A549 (cell line): ENCODE measurements at regions not wholly inside any gene's neighbourhood (a gene's known extent, or its start where the extent isn't known, plus 50 kb on each side); places are given as distances from the start of the nearest gene placed in this dataset.
"Not testable (repeated sequence)": the region's sequence is repeated elsewhere in the genome, so short reads cannot be mapped to it uniquely, and the experiment has no call there.

Experiments
- ATAC-seq, 2 experiments: fragments of 200-7000 bp in 1 of 2; fragments of >200 bp in 1 of 2; cut with Nextera tagmentation in 1 of 2; cut with Tn5 transposase in 1 of 2; 3 replicates each; pipeline versions ENCODE4 v1.8.0 to v1.9.1; 2018 to 2020; ENCODE audit warnings: mild to moderate bottlenecking in 1 of 2, moderate library complexity in 1 of 2
- CTCF ChIA-PET: fragments of 300-600 bp; sonication (Branson Sonifier 250); formaldehyde crosslinking; extraction: SDS; loops from one replicate; lab custom pipeline; 2021; ENCODE audit warnings: antibody characterized with exemption, inconsistent platforms; lab: Yijun Ruan, JAX
- POLR2A ChIA-PET: fragments of 350-600 bp; formaldehyde crosslinking; extraction: SDS; loops from one replicate; lab custom pipeline; 2021; ENCODE audit warnings: antibody characterized with exemption, inconsistent platforms; lab: Yijun Ruan, JAX
- DNase-seq, 2 experiments: peaks; one replicate each; pipeline versions ENCODE4 v3.0.0 to v3.0.0-alpha.2; 2011 to 2016; ENCODE audit warnings: low read depth in 1 of 2, low spot score in 1 of 2
- FAIRE-seq: peaks from 2 replicates; lab custom pipeline; 2011; peaks lifted over from hg19 to GRCh38; lab: Jason Lieb, UNC
- H3K27ac ChIP-seq, 2 experiments: fragments of >200 bp; sonication (Bioruptor Twin); formaldehyde crosslinking; 3 replicates each; pipeline ENCODE4 v1.5.1; 2016 to 2017
- H3K4me1 ChIP-seq: fragments of >200 bp; sonication (Bioruptor Twin); formaldehyde crosslinking; 3 replicates; pipeline ENCODE4 v1.6.1; 2016
- H3K4me2 ChIP-seq: fragments of >200 bp; sonication (Bioruptor Twin); formaldehyde crosslinking; 3 replicates; pipeline ENCODE4 v1.6.1; 2016
- H3K4me3 ChIP-seq: fragments of >200 bp; sonication (Bioruptor Twin); formaldehyde crosslinking; 3 replicates; pipeline ENCODE4 v1.5.1; 2016
- H3K9me3 ChIP-seq: fragments of >200 bp; sonication (Bioruptor Twin); formaldehyde crosslinking; 3 replicates; pipeline ENCODE4 v1.6.1; 2016
- ATOH8 ChIP-seq: fragments of 250-450 bp; sonication (Bioruptor Pico); IDR thresholded peaks from 2 replicates; pipeline ENCODE4 v1.5.0; 2020; ENCODE audit warnings: low read depth, mild to moderate bottlenecking, moderate library complexity
- BCL3 ChIP-seq: fragments of >200 bp; sonication (Bioruptor Twin); formaldehyde crosslinking; IDR thresholded peaks from 3 replicates; pipeline ENCODE4 v1.6.1; 2016
- CEBPB ChIP-seq, 2 experiments: fragments of >200 bp in 1 of 2; sonication (Bioruptor Twin) in 1 of 2; formaldehyde crosslinking in 1 of 2; IDR thresholded peaks; 2 replicates each; pipeline ENCODE4 v1.6.1; 2012 to 2016
- EHF ChIP-seq: fragments of 250-450 bp; sonication (Bioruptor Pico); IDR thresholded peaks from 2 replicates; pipeline ENCODE4 v1.5.0; 2020; ENCODE audit warnings: mild to moderate bottlenecking
- EP300 ChIP-seq, 2 experiments: fragments of >200 bp; sonication (Bioruptor Twin); formaldehyde crosslinking; IDR thresholded peaks; 2 replicates in 1 of 2; 3 replicates in 1 of 2; pipeline ENCODE4 v1.6.1; 2016 to 2017
- ESRRA ChIP-seq: fragments of 150-350 bp; IDR thresholded peaks from 2 replicates; pipeline ENCODE4 v1.6.1; 2014; ENCODE audit warnings: mild to moderate bottlenecking, low read length, borderline replicate concordance
- HOXB13 ChIP-seq: fragments of 250-450 bp; sonication (Bioruptor Pico); IDR thresholded peaks from 2 replicates; pipeline ENCODE4 v1.5.0; 2020; ENCODE audit warnings: low read depth, mild to moderate bottlenecking, moderate library complexity
- MAFK ChIP-seq: fragments of 450-650 bp; IDR thresholded peaks from 2 replicates; pipeline ENCODE4 v1.6.1; 2014; ENCODE audit not compliant: partially characterized antibody
- NPAS2 ChIP-seq: fragments of 250-450 bp; sonication (Bioruptor Pico); IDR thresholded peaks from 2 replicates; pipeline ENCODE4 v1.8.0; 2022; ENCODE audit warnings: mild to moderate bottlenecking, moderate library complexity, borderline replicate concordance
- POLR2A ChIP-seq: IDR thresholded peaks from 2 replicates; pipeline ENCODE4 v1.6.1; 2012; ENCODE audit warnings: mild to moderate bottlenecking, low read length
- REST ChIP-seq: fragments of 200-600 bp; sonication (generic); IDR thresholded peaks from 2 replicates; pipeline ENCODE4 v1.6.1; 2016; ENCODE audit warnings: antibody characterized with exemption, mild to moderate bottlenecking, moderate library complexity
- SREBF2 ChIP-seq: fragments of 450-650 bp; IDR thresholded peaks from 2 replicates; pipeline ENCODE4 v1.6.1; 2014; ENCODE audit warnings: mild to moderate bottlenecking, moderate library complexity
- USF2 ChIP-seq: fragments of 450-650 bp; IDR thresholded peaks from 2 replicates; pipeline ENCODE4 v1.6.1; 2014; ENCODE audit warnings: antibody characterized with exemption
- ZNF302 ChIP-seq: fragments of 250-450 bp; sonication (Bioruptor Pico); IDR thresholded peaks from 2 replicates; pipeline ENCODE4 v1.9.0; 2021; ENCODE audit warnings: inconsistent platforms, mild to moderate bottlenecking, moderate library complexity
- WGBS: methylation state at CpG from one replicate; pipeline ENCODE4 v1.1.6; 2017; ENCODE audit errors: missing lambda C conversion rate; 5-methylcytosine and 5-hydroxymethylcytosine counted together

GRCh38 chr18:965921-966758 is 61.5 kb downstream of the ADCYAP1 start:
- no peak overlapping the region for H3K4me3 ChIP-seq
- FAIRE-seq, result no peak
- no peak for DNase-seq
- ATAC-seq, result no peak
- ChIA-PET CTCF (interaction anchor here (0.7 to 1.3 kb wide), 3 partner anchors 10 to 120 kb away, joined by 3 to 4 read pairs (median 3); no protein-coding TSS in a partner anchor), POLR2A (no interaction called here)
- WGBS, result 43% methylated on average over 9 of the region's 11 CpGs
- no peak overlapping the region for H3K27ac ChIP-seq
- H3K4me1 ChIP-seq, result no peaks in the 10 kb centered on the region
- TF ChIP-seq POLR2A, result no peak
- no peak for TF ChIP-seq EP300 (IDR thresholded peaks at IDR 0.05)
- TF ChIP-seq MAFK, result peak; percentile 65
- TF ChIP-seq SREBF2, result no peak
- TF ChIP-seq ZNF302, result no peak
- no peak for TF ChIP-seq HOXB13 (CRISPR knock-in tag)
- H3K9me3 ChIP-seq, result no peaks in the 10 kb centered on the region
- H3K4me2 ChIP-seq, result no peak overlapping the region

- WGBS, result 22% methylated on average over 8 of the region's 8 CpGs
- FAIRE-seq (no peak), DNase-seq (no peak), ATAC-seq (no peak)
- H3K9me3 ChIP-seq, result no peaks in the 10 kb centered on the region
- no peak overlapping the region for H3K4me2 ChIP-seq
- ChIA-PET POLR2A (no interaction called here), CTCF (no interaction called here)
- TF ChIP-seq ESRRA (no peak), EHF (CRISPR knock-in tag) (no peak), ATOH8 (CRISPR knock-in tag) (no peak), USF2 (no peak), REST (no peak), BCL3 (no peak), CEBPB (IDR thresholded peaks at IDR 0.05) (no peak), NPAS2 (CRISPR knock-in tag) (no peak)
- H3K27ac ChIP-seq, result no peak overlapping the region
- no peaks in the 10 kb centered on the region for H3K4me1 ChIP-seq
- H3K4me3 ChIP-seq, result no peak overlapping the region
Measured at GRCh38 chr18:966759-967576, 62.3 kb downstream of the ADCYAP1 start.

GRCh38 chr18:968910-969309 is 64.2 kb downstream of the ADCYAP1 start:
- WGBS, result 0% methylated on average over 1 of the region's 1 CpG
- POLR2A ChIA-PET, FAIRE-seq: not testable (repeated sequence)

GRCh38 chr18:969311-969710 is 64.6 kb downstream of the ADCYAP1 start:
- CTCF ChIA-PET, DNase-seq: not testable (repeated sequence)

More at GRCh38 chr18:968910-969309, 64.2 kb downstream of the ADCYAP1 start:
- H3K4me3 ChIP-seq, DNase-seq, H3K4me1 ChIP-seq, ATAC-seq, H3K4me2 ChIP-seq, H3K9me3 ChIP-seq, CTCF ChIA-PET, H3K27ac ChIP-seq: not testable (repeated sequence)

GRCh38 chr18:974606-975005 is 69.9 kb downstream of the ADCYAP1 start:
- CTCF ChIA-PET, H3K4me2 ChIP-seq, ATAC-seq, FAIRE-seq, H3K4me1 ChIP-seq, POLR2A ChIA-PET, H3K4me3 ChIP-seq, DNase-seq, H3K9me3 ChIP-seq, H3K27ac ChIP-seq: not testable (repeated sequence)
- 13% methylated on average over 3 of the region's 6 CpGs for WGBS

More at GRCh38 chr18:969311-969710, 64.6 kb downstream of the ADCYAP1 start:
- H3K4me2 ChIP-seq, H3K27ac ChIP-seq, POLR2A ChIA-PET, H3K4me1 ChIP-seq, FAIRE-seq, H3K4me3 ChIP-seq, ATAC-seq, H3K9me3 ChIP-seq: not testable (repeated sequence)
- 69% methylated on average over 3 of the region's 3 CpGs for WGBS
